Kidney tubule cell (primary cell): ENCODE measurements at regions not wholly inside any gene's neighbourhood (a gene's known extent, or its start where the extent isn't known, plus 50 kb on each side); places are given as distances from the start of the nearest gene placed in this dataset.

Source experiments
- DNase-seq: peaks from one replicate; pipeline ENCODE4 v3.0.0-alpha.2; 2018; ENCODE audit warnings: low spot score

DNA sequence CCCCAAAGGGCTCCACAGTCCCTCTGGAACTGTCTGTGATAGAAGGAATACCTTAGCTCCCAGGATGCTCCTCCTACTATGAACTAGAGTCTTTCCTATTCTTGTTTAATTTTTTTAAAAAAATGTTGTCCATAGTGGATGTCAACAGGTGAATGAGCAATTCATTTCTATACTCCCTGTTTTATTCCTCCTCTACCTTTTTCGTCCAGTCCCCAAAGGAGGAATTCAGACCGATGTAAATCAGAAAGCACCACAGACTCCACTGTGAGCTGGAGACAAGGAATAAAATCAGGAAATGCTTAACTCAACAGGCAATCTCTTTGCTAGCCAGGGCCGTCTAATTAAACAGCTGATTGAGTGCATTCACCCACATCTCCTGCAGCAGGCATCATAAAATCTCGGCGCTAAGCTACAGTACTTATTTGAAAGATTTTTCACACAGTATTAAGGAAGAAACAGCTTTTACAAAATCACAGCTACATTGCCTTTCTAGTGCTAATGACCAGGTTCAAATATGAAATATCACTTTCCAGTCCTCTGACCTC is 381.6 kb downstream of the SIPA1L2 start:
- DNase-seq = no peak

DNA sequence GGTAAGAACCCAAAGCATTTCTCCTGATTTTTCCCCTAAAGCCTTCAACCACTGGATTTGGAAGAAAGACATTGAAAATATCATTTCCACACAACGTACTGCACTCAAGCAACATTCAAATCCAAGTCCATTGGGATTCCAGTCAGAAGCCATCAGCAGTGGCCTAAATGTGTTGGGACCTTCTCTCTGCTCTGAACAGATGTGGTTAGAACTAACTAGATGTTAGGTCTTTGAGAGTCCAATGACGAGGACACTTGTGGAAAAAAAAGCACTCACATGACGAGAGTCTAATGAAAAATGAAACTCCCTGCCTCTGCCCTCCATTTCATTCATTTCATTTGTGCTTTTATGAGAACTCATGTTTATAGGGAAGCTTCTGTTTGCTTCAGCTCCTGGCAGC is 382.3 kb downstream of the SIPA1L2 start:
- DNase-seq = no peak

DNA sequence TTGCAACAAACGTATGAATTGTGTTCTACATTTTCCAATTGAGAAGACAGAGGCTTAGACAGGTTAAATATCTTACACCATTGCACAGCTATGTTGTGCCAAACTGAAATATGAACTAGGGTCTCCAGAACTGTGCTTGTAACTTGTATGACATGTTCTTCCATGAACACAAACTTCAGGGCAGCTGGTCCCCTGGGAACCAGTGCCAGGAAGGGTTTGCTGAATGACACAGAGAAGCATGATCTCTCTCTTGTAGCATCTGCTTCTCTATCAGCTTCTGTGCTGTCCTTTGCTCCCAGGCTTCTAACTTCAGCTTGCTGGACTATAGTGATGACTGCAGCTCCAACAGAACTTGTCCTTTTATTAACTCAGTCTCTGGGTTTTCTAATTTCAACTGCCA is 385.5 kb downstream of the SIPA1L2 start:
- no peak for DNase-seq

DNA sequence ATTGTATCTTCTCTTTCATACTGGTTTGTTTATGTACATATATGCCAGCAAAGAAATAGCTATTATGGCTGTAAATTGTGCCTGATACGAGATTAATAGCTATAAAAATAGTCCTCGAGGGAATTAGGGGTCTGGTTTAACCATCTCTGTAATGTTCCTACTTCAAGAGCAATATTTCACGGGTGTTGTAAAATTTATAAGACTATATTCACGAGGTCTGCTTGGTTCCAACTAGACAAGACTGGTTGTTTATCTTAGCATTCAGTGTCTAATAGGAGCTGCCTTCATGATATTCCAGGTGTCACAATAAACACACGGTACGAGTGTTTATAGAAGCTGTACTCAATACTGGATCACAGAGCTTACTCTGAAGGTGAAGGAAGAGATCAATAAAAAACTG is 389.9 kb downstream of the SIPA1L2 start:
- no peak for DNase-seq

DNA sequence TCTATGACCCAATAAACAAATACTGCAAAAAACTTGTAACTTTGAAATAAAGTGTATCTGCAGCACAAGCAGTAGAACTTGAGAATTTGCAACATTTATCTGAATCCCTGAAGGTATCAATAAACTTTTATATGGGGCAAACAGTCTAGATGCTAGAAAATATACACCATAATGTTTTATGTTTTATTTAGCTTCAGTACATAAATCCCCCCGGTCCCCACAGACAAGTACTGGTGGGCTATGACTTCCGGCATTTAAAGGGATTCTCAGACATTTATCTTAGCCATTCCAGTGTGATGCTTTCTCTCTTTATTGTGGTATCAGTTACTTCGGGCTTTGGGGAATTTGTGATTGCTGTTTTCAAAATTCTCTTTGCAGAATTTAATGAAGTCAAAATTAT is 390.4 kb downstream of the SIPA1L2 start:
- no peak for DNase-seq

DNA sequence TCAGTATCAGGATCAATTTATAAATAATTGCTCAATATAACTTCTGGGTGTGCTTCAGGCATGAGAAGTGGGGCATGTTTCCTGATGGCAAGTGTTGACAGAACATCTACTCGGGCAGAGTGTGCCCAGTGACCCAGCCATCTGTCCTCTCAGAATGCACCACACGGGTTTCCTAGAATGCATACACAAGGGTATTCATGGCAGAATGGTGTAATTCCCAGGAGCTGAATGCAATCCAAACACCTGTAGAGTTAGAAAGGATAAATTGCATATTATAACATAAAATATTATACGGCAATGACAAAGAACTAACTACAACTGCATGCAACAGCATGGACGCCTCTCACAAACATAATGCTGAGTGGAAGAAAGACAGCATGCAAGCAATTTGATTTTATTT is 391.9 kb downstream of the SIPA1L2 start:
- DNase-seq = no peak

DNA sequence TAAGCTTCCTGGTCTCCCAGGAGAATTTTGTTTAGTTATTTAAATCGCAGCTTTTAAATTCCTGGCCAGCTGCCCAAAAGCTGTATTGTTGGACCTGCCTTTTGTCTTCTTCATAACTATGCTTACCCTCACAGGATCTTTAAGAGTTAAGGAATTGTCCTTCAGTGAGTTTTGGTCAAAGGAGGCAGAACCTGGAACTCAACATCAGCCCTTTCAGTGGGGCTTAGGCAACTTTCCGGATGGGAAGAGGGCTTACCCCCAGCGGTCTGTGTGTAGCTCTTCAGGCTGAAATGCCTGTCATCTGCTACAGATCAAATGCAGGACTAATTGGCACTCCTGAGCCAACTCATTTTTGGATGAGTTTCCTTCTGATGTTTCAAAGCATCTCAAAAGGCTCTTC is 402.6 kb downstream of the SIPA1L2 start:
- DNase-seq = no peak

DNA sequence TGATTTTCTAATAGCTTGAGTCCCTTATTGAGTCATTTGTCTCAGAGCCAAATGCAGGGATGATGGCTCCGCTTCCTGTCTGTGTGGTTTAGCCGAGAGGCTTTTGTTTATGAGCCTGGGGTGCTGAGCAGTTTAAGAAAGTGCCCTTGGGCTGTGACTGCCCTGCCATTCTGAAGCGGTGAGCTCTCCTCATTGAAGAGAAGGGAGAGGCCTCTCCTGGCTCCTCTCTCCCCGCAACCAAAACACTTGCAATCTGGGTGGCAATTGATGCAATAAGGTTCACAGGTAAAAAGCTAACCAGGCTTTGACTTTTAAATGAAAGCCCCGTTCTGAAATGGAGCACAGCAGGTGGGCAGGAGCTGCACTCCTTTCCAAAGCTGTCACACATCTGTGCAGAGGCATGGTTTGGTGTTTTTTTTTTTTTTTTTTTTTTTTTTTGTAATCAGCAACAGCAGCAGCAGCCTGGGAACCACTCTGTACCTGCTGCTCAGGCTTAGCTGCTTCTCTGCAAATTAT is 403.7 kb downstream of the SIPA1L2 start:
- peak; percentile 78 for DNase-seq

DNA sequence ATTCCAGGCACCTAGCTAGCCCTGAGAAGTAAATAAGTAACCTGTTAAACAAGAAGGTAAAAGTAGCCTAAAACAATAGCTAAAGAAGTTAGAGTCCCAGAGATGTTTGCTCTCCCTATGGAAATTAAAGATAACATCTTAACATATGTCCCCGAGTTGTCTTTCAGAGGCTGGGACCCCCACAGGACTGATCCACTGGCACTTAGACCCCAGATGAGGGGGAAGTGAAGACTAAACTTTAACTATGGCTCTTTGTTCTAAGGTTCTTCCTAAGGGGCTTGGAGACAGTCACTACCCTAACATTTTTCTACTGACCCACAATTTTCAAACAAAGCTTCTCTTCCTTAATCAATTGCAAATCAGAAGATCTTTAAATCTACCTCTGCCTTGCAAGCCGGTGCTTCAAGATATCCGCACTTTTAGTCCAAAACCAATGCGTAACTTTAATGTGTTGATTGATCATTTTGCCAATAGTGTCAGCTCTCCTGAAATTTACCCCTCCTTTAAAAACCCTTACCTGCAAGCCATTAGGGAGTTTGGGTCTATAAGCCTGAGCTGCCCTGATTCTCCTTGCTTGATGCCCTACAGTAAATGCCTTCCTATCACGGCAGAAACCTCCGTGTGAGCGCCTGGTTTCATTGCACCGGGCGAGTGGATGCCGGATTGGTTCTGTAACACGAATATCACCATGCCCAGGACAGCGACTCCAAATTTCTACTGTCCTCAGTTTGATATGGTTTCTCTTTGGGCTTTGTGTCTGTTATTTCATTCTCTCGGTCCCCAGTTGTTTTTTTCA is 404.4 kb downstream of the SIPA1L2 start:
- peak; percentile 12 for DNase-seq

DNA sequence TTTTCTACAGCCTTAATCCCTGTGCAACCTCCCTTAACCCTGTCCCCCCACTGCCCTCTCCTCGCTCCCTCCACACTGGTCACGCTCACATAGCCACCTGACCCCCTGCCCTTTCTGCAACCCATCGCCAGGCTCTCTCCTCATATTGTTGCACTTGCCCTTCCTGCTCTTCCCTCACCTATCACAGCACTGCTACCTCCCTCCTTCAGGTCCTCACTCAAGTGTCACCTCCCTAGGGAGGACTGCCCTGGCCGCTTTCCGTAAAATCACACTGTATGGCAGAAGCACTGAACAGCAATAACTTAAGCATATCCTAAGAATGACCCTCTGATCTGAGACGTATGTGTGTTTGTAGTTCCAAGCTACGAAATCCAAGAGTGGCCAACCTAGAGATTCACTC is 406.0 kb downstream of the SIPA1L2 start:
- DNase-seq = no peak

DNA sequence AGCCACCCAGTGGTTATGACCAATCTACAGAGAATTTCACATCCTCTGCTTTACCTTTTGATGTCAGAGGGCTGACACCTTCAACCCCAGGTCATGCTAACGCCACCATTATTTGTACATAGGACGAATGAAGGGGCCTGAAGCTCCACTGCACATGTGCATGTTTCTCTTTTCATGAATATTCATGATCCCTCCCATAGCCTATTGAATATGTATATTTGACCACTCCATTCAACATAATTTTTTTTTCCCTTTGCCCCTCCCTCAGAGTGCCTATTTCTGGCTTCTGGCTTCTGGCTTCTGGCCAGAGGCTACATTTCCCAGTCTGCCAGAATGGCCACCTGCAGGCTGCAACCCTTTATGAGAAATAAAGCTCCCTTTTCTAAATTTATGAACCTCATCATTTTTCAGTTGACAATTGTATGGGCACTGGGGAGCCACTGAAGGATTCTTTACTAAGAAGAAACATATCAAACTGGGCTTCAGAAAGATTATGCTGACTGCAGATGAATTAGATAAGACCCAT is 406.7 kb downstream of the SIPA1L2 start:
- DNase-seq = no peak

DNA sequence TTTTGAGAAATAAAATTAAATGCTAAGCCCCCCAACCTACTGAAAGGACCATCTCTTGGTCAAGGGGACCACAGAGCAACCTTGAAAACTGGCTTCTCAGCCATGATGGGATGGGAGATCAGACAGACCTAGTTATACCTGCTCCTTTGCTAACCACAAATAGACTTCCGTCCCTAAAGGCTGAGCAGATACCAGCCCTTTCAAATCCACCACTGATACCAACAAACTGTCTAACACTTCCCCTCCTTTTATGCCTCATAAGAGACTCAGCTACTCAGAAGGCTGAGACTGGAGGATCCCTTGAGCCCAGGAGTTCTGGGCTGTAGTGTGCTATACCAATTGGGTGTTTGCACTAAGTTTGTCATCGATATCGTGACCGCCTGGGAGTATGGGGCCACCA is 407.3 kb downstream of the SIPA1L2 start:
- no peak for DNase-seq

DNA sequence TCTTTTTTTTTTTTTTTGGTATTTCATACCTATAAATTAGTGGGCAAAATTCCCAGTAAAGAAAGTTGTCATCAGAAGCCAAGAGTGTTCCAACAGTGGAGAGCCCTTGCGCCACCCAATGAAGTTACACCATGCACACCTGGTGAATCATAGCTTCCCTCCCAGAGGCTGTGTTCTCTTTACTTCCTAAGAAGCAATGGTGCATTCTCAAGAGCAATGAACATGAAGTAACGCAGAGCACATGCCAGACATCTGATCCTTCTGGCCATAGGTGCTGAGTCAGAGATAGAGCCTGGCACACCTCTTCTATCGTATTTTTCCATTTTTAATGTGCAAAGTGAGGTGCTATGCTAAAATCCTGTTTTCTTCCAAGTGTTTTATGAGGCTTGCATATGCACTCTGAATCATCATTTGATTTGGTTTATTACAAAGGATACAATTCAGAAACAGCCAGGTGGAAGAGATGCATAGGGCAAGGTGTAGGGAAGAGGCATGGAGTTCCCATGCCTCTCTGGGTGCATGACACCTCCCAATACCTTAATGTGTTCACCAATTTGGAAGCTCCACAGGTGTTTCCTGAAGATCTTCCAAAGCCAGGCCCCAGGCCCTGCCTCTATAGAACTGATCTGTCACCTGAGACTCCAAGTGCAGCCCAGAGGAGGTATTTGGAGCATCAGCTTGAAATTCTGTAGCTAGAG is 408.0 kb downstream of the SIPA1L2 start:
- DNase-seq = peak; percentile 92

DNA sequence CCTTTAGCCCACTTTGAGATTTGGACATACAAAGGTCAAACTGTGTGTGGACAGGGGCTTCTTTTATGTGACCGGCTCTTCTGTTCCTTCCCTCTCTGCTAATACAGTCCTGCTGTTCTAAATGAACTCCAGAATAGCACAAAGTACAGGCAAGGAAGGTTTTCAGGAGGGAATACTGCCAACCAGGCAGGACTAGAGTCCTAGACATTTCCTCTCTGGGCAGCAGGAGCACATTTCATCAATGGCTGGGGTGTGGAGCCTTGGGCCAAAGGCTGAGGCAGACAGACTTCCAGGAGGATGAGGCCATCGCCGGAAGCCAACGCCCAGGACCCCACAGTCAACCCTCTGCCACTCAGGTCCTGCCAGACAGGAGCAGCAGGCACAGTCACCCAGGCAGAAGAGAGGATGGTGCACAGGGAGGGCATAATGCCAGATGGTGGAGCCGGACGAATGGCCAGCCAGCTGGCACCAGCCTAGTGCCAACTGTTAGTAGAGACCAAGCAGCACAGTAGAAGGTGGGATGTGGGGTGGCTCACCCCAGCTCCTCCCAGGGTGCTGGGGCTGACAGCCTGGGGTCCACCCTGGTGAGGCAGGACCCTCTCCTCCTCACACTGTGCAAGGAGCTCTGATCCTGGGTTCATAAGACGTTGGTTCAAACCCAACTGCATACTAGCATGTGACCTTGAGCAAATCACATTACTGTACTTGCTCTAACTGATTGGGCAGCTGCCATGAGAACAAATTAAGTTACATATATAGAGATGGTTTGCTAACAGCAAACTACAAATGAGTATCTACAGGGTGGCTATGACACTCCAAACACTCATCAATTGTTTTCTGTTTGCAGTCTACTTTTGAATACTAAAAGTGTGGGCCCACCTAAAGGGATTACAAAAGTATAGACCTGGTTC is 410.7 kb downstream of the SIPA1L2 start:
- no peak for DNase-seq

DNA sequence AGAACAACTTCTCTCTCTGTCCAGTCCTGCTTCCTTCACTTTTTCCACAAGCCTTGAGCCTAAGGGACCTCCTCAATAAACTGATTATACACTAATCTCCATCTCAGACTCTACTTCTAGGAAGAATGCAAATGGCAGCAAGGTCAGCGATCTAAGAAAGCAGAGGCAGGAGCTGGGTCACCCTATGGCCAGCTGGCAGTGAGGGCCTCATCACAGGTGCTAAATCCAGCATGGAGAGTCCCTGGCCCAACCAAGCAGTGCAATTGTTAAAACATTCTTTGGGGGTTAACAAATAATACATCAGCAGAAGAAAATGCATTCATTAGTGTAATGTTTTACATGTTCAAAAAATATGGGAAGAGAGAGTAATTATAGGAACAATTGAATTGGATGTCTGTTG is 416.0 kb downstream of the SIPA1L2 start:
- no peak for DNase-seq

DNA sequence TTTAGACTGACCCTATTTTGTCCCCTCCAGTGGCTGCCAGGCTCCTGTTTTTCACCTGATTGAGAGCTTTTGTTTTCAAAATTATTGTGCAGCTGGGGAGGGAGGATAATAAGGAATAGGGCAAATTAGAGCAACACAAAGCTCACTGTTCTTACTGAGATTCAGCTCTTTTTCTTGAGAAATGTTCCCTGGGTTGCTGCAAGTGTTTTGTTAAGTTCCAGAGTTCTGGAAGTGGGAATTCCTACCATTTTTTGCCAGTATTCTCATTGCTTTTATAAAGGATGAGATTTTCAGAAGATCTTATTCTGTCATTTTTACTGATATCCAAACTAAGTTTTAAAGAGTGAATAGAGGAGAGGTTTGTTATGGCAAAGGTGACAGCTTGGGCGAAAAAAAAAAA is 417.7 kb downstream of the SIPA1L2 start:
- DNase-seq = no peak

DNA sequence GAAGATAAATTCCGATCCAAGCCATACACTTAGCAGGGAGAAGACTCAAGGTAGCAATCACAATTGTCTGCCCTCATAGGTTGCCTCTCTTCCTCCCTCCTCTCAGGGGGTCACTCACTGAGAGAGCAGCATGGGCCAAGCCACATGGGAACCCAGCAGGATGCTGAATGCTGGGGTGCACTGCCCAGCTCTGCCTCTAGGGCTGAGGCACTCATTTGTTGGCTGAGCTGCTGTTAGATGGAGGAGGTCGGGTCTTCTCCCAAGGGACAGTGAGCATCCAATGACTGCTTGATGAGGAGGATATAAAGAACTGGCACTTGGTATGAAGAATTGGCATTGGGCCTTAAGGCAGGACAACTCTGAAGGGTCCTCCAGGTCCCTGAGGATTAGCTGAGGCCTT is 418.8 kb downstream of the SIPA1L2 start:
- no peak for DNase-seq

DNA sequence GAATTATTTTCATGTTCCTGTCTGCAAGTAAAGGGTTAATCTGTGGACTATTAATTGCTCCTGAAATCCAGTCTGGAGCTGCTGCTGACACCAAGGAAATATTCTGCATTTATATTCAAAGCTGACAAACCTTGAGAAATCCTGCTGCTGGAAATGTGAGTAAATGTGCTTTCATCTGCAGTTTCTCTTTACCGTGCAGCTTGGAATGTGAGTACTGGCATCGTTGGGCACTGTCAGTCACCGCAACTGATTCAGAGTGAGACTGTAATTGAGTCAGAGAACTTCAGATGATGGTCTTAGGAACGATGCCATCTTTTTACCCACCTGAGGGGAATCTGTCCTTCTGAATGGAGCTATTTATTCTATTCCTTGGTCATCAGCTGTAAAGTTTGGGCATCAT is 420.6 kb downstream of the SIPA1L2 start:
- DNase-seq = peak; percentile 66

DNA sequence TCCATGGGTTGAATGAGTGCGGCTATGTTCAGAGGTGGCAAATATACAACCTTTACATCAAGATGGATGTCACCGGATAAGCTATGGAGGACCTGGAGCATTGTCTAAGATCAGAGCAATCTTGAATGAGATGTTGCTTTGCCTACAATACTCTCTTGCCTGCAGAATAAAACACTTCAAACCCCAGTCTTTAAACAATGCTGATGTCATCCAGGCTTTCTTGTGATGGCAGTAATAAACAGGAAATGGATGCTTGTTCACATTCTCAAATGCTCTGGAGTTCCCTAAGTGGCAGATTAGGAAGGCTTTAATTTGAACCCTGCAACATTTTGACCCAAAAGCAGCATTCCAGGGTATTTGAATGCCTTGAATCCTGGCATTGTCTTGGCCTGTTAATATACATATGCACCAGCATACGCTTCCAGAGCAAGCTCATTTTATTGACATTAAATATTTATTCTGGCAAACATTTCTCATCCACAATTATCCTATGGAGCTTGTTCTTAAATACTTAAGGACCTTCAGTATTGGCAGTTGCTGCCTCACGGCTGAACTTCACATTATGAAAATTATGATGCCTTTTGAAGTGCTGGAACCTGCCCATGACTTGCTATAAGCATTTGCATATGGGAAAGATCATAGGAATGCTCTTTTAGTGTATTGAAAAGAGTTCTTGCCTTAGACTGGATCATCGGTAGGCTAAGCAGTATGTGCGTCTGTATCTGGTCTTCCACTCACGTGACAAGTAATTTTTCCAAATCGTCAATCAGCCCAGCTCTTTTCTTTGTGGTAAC is 422.7 kb downstream of the SIPA1L2 start:
- no peak for DNase-seq

DNA sequence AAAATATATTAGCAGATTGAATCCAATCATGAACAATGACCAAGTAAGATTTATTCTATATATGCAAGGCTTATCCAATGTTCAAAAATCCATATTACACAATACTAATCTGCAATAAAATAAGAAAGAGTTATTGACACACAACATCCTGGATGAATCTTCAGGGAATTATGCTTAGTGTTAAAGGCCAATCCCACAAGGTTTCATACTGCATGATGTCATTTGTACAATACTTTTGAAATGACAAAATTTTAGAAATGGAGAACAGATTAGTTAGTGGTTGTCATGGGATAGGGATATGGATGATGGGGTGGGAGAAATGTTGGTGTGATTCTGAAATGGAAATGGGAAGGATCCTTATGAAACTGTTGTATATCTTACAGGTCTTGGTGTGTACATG is 425.7 kb downstream of the SIPA1L2 start:
- no peak for DNase-seq

DNA sequence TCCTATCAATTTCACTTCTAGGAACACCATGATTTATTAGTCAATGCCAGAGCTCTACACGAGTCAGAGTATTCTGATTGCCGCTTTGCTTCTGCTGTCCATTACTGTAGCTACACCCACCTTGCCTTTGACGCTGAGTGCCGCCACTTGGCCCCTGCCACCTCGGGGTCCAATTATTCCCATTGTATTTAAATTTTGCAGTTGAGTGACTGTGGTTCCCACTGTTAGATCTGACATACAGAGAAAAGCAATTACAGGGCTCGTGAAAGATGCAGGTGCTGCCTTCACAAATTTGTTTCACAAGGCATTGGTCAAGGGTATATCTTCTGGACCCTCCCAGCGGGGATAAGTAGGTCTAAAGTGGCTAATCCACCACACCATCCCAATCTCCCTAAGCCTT is 428.9 kb downstream of the SIPA1L2 start:
- no peak for DNase-seq
